ENCODE measurements at regions not wholly inside any gene's neighbourhood (a gene's known extent, or its start where the extent isn't known, plus 50 kb on each side); places are given as distances from the start of the nearest gene placed in this dataset.
"Not testable (repeated sequence)": the region's sequence is repeated elsewhere in the genome, so short reads cannot be mapped to it uniquely, and the experiment has no call there.

DNA sequence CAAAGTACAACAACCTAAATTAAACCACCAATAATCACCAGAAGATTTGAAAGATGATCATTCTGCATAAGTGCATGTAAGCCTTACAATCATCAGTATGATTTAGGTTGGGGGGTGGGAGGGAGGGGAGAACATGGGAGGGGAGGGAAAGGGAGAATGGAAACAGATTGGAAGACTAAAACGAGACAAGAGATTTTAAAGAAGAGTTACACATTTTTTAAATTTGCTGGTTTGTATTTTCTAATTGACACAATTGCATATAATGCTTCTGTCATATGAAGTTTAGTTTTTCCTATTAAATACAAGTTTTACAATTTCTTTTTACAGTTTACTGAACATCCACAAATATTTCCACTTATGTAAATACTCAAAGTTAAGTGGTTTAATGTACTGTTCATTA lies 2118.9 kb downstream of the PCDH9 start:
- H3K27ac Mint-ChIP-seq, result no peak overlapping the region
- no peaks in the 10 kb centered on the region for H3K27me3 Mint-ChIP-seq
- H3K4me3 Mint-ChIP-seq, result no peak overlapping the region
- no peaks in the 10 kb centered on the region for H3K4me1 Mint-ChIP-seq
- peaks cover 35% of the 10 kb centered on the region for H3K9me3 Mint-ChIP-seq
- no peak for DNase-seq
- no peak for ATAC-seq
- no peaks in the 10 kb centered on the region for H3K36me3 Mint-ChIP-seq (ENCODE audit: low read depth)

DNA sequence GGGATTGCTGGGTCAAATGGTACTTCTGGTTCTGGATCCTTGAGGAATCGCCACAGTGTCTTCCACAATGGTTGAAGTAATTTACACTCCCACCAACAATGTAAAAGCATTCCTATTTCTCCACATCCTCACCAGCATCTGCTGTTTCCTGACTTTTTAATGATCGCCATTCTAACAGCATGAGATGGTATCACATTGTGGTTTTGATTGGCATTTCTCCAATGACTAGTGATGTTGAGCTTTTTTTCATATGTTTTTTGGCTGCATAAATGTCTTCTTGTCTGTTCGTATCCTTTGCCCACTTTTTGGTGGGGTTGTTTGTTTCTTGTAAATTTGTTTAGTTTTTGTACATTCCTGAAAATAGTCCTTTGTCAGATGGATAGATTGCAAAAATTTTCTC lies 2125.7 kb downstream of the PCDH9 start:
- not testable (repeated sequence) for DNase-seq; H3K27me3 Mint-ChIP-seq; H3K4me3 Mint-ChIP-seq; ATAC-seq; H3K4me1 Mint-ChIP-seq; H3K36me3 Mint-ChIP-seq (ENCODE audit: low read depth); H3K27ac Mint-ChIP-seq
- peaks cover 31% of the 10 kb centered on the region for H3K9me3 Mint-ChIP-seq

DNA sequence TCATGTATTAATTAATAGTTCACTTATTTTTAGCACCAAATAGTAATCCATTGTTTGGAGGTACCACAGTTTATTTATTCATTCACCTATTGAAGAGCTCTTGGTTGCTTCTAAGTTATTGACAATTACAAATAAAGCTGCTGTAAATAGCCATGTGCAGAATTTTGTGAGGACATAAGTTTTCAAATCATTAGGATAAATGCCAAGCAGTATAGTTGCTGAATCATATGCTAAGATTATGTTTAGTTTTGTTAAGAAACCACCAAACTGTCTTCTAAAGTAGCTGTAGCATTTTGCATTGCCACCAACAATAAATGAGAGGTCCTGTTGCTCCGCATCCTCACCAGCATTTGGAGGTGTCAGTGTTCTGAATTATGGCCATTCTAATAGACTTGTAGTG lies 2126.8 kb downstream of the PCDH9 start:
- no peak overlapping the region for H3K4me3 Mint-ChIP-seq
- no peaks in the 10 kb centered on the region for H3K36me3 Mint-ChIP-seq (ENCODE audit: low read depth)
- ATAC-seq (no peak), DNase-seq (no peak)
- H3K4me1 Mint-ChIP-seq, result no peaks in the 10 kb centered on the region
- no peaks in the 10 kb centered on the region for H3K27me3 Mint-ChIP-seq
- peaks cover 29% of the 10 kb centered on the region for H3K9me3 Mint-ChIP-seq
- no peak overlapping the region for H3K27ac Mint-ChIP-seq

DNA sequence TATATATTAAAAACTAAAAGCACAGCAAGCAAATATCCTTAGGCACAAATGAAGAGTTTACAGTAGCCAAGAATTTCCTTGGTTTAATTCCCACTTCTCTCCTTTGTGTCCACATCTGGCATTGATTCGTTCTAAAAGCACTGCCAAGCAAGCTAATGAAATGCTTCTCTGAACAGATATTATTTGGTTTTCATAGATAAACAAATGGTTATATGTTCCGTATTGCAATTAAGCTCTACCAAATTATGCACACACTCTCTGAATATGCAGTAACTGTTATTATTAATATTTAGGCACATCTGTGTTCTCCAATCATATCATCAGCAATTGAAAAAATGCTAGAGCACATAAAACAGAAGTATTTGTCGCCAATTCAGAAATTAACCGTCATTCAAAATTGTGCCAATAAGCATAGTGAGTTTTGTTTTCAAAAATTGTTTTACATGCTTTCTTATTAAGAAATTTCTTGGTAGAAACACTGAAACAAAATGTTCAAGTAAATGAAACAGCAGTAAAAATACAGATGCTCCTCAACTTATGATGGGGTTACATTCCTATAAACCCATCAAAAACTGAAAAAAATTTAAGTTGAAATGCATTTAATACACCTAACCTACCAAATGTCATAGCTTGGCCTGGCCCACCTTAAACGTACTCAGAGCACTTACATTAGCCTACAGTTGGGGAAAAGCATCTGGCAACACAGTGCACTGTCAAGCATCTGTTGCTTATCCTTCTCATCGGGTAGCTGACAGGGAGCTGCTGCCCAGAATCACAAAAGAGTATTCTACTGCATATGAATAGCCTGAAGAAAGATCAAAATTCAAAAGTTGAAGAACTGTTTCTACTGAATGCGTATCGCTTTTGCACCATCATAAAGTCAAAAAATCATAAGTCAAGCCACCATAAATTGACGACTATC lies 2134.7 kb downstream of the PCDH9 start:
- H3K36me3 Mint-ChIP-seq (ENCODE audit: low read depth), result no peaks in the 10 kb centered on the region
- no peak overlapping the region for H3K4me3 Mint-ChIP-seq
- DNase-seq (no peak), ATAC-seq (no peak)
- H3K9me3 Mint-ChIP-seq, result peaks cover 10% of the 10 kb centered on the region
- H3K27me3 Mint-ChIP-seq, result no peaks in the 10 kb centered on the region
- no peaks in the 10 kb centered on the region for H3K4me1 Mint-ChIP-seq
- H3K27ac Mint-ChIP-seq, result no peak overlapping the region

DNA sequence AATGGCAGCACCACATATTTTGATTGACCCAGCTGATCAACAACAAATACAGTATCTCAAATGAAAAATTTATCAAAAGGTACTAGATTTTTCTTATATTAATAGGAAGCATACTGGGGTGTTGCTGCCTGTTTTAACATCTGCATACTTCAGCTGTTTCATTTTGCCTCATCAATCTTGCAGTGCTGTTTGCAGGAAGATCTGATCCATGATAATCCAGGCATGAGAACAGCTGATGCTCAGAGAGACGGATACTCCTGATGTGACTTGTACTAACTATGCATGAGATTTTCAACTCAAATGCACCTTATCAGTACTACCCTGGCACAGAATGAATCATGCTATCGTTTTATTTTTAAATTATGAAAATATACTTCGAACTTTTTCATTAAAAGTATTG lies 2136.8 kb downstream of the PCDH9 start:
- no peak for ATAC-seq
- Mint-ChIP-seq H3K9me3 (peaks cover 13% of the 10 kb centered on the region), H3K27ac (no peak overlapping the region)

DNA sequence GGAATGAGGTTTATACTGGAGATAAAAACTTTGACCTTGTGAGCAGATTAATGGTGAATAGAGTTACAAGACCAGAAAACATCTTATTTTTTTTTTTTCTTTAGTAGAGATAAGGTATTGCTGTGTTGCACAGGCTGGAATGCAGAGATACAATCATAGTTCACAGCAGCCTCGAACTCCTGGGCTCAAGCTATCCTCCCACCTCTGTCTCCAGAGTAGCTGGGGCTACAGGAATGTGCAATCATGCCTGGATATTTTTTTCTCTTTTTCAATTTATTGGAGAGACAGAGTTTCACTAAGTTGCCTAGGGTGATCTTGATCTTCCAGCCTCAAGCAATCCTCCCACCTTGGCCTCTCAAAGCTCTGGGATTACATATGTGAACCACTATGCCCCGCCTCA lies 2139.1 kb downstream of the PCDH9 start:
- Mint-ChIP-seq H3K36me3 (ENCODE audit: low read depth) (no peaks in the 10 kb centered on the region), H3K9me3 (peaks cover 3% of the 10 kb centered on the region), H3K4me3 (no peak overlapping the region), H3K4me1 (no peaks in the 10 kb centered on the region), H3K27me3 (no peaks in the 10 kb centered on the region), H3K27ac (no peak overlapping the region)
- no peak for DNase-seq
- no peak for ATAC-seq

More for the DNA sequence above, 2136.8 kb downstream of the PCDH9 start:
- H3K27me3 Mint-ChIP-seq, result no peaks in the 10 kb centered on the region
- no peak for DNase-seq
- H3K36me3 Mint-ChIP-seq (ENCODE audit: low read depth), result no peaks in the 10 kb centered on the region
- H3K4me1 Mint-ChIP-seq, result no peaks in the 10 kb centered on the region
- H3K4me3 Mint-ChIP-seq, result no peak overlapping the region

DNA sequence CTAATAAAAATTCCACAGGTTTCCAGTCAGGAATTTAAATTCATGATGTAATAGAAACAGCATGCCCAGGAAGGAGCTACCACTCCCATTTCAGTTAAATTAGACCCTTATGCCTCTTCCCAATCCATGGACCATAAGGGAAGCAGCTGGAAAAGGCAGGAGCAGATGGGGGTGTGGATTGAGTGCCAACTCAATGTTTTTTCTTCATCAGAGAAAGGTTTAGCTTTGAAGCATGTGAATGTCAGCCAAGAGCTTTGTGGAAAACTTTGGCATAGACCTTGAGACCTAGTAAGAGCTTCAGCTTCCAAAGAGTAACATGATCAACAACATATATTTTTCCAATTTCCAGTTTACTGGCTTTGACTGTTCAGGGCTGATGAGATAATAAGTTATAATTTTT lies 2139.9 kb downstream of the PCDH9 start:
- H3K9me3 Mint-ChIP-seq, result peaks cover 3% of the 10 kb centered on the region
- H3K4me1 Mint-ChIP-seq, result no peaks in the 10 kb centered on the region

DNA sequence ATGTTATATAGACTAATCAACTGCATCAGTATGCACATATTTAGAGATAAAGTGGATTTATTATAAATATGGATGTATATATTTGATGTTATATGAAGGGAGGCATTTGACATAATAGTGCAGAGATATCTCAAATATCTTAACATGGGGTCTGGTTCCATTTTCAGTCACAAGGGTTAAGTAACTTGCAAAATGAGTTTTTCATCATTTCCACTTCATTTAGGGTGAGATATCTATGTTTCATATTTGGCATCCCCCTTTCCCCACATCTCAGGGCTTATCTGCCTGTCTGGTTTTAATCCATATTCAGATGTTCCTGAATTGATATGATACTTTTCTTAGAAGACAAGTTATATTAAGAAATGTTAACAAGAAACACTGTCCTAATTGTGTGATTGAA lies 2141.2 kb downstream of the PCDH9 start:
- no peak overlapping the region for H3K27ac Mint-ChIP-seq
- no peaks in the 10 kb centered on the region for H3K4me1 Mint-ChIP-seq
- peaks cover 7% of the 10 kb centered on the region for H3K9me3 Mint-ChIP-seq
- DNase-seq (no peak), ATAC-seq (no peak)
- H3K4me3 Mint-ChIP-seq, result no peak overlapping the region
- no peaks in the 10 kb centered on the region for H3K36me3 Mint-ChIP-seq (ENCODE audit: low read depth)
- no peaks in the 10 kb centered on the region for H3K27me3 Mint-ChIP-seq

More for the DNA sequence above, 2139.9 kb downstream of the PCDH9 start:
- Mint-ChIP-seq H3K27me3 (no peaks in the 10 kb centered on the region), H3K27ac (no peak overlapping the region), H3K36me3 (ENCODE audit: low read depth) (no peaks in the 10 kb centered on the region), H3K4me3 (no peak overlapping the region)
- DNase-seq, result no peak
- no peak for ATAC-seq

DNA sequence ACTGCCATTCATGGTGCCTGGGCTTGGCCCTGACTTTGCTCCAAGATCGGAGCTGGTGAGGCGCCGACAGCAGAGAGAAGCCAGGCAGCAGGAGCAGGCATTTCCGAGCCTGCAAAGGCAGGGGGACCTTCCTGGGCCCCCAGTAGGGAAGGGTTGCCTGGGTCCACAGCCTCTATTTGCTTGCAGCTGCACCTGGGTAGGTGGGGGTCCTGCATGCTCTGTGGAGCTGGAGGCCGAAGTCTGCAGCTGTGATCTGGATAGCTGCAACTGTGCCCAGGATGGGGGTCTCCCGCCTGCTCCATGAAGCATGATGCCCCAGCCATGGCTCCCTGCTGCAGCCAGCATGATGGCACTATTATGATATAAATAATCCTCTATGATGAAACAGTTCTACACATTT lies 2144.2 kb downstream of the PCDH9 start:
- Mint-ChIP-seq H3K27ac (no peak overlapping the region), H3K27me3 (no peaks in the 10 kb centered on the region), H3K4me3 (no peak overlapping the region), H3K36me3 (ENCODE audit: low read depth) (no peaks in the 10 kb centered on the region), H3K9me3 (peaks cover 7% of the 10 kb centered on the region), H3K4me1 (no peaks in the 10 kb centered on the region)
- DNase-seq (no peak), ATAC-seq (no peak)

DNA sequence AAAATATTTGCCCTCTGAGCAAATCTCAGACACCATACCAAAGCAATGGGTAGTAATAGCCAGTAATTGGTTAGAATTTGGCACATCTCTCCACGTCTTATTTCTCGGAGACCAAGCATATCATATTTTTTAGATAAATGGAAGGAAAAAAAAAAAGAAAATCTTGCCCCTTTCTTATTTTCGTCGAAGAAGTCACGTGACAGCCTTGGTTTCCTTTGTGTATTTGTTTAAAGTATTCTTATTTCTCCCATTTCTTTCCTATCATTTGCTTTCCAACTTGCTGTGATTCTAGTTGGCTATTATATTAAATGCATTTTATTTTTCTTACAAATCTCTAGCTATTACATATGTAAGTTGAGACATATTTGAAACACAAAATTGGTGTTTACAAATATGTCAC lies 2155.9 kb downstream of the PCDH9 start:
- Mint-ChIP-seq H3K27ac (no peak overlapping the region), H3K4me1 (no peaks in the 10 kb centered on the region), H3K36me3 (ENCODE audit: low read depth) (no peaks in the 10 kb centered on the region), H3K4me3 (no peak overlapping the region), H3K27me3 (no peaks in the 10 kb centered on the region), H3K9me3 (peaks cover 8% of the 10 kb centered on the region)
- no peak for ATAC-seq
- no peak for DNase-seq

DNA sequence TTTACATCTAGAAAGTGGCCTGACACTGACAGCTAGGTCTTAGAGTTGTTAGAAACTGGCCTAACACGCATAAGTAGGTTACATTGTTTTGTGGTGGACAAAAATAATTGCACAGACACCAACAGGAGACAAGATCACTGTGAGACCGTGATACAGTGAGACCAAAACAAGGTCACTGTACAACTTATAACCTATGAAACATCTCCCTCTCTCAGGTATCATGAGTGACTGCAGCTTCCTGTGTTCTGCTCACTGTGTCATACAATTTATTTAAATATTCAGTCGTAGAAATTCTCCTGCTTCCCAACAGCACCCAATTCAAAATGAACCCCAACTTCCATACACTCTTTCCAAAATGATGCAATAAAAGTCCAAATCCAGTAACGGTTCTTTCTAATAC lies 2165.2 kb downstream of the PCDH9 start:
- no peak for DNase-seq
- no peak overlapping the region for H3K27ac Mint-ChIP-seq
- H3K4me3 Mint-ChIP-seq, result no peak overlapping the region
- ATAC-seq, result no peak
- H3K27me3 Mint-ChIP-seq, result no peaks in the 10 kb centered on the region
- peaks cover 7% of the 10 kb centered on the region for H3K9me3 Mint-ChIP-seq
- H3K4me1 Mint-ChIP-seq, result no peaks in the 10 kb centered on the region
- no peaks in the 10 kb centered on the region for H3K36me3 Mint-ChIP-seq (ENCODE audit: low read depth)

DNA sequence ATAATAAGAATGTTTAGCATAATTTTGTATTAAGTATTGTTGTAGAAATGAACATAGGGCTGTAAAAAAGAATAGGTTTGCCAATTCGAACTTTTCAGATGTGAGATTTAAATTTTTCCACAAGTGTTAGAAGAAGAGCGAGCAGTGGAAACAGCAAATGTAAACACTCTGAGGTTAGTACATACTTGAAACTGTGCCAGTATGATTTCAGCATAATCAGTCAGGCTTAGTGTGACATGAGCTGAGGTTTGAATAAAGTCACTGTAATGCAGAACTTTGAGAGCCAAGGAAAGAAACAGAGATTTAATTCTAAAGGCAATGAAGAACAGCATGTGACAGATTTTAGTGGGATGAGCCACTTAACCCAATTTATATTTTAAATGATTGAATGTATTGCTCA lies 2166.4 kb downstream of the PCDH9 start:
- Mint-ChIP-seq H3K4me3 (no peak overlapping the region), H3K4me1 (no peaks in the 10 kb centered on the region)

DNA sequence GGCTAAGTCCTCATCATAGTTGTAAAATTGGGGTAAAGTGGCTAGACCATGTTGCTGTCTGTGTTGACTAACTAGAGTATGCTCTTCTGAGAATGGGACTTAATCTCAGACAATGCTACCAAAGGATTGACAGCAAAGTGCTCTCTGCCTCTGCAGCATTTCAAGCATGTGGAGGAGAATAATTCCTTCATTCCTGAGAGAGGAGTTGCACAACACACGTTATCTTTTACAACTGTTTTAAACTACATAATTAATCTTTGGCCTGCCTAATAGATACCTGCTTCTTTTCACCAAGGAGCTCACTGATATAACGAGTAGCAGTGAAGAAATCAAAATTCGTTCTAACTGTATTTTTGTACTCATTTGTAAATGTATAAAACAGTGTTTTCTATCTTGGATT lies 2172.2 kb downstream of the PCDH9 start:
- H3K36me3 Mint-ChIP-seq (ENCODE audit: low read depth), result no peaks in the 10 kb centered on the region
- H3K27ac Mint-ChIP-seq, result no peak overlapping the region
- H3K4me3 Mint-ChIP-seq, result no peak overlapping the region
- H3K4me1 Mint-ChIP-seq, result no peaks in the 10 kb centered on the region
- no peak for ATAC-seq
- peaks cover 5% of the 10 kb centered on the region for H3K9me3 Mint-ChIP-seq
- no peak for DNase-seq
- H3K27me3 Mint-ChIP-seq, result no peaks in the 10 kb centered on the region

More for the DNA sequence above, 2166.4 kb downstream of the PCDH9 start:
- DNase-seq (no peak), ATAC-seq (no peak)
- no peaks in the 10 kb centered on the region for H3K36me3 Mint-ChIP-seq (ENCODE audit: low read depth)
- no peaks in the 10 kb centered on the region for H3K27me3 Mint-ChIP-seq
- H3K9me3 Mint-ChIP-seq, result peaks cover 7% of the 10 kb centered on the region
- no peak overlapping the region for H3K27ac Mint-ChIP-seq

DNA sequence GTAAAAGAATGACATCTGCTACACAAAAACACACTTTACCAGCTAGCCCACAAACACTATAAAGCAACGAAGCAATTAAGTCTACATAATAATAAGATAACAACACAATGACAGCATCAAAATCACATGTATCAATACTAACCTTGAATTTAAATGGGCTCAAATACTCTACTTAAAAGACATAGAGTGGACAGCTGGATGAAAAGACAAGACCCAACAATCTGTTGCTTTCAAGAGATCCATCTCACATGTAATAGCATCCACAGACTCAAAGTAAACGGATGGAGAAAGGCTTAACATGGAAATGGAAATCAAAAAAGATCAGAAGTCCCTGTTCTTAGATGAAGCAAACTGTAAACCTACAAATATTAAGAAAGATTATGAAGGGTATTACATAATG lies 2175.9 kb downstream of the PCDH9 start:
- H3K27me3 Mint-ChIP-seq, result no peaks in the 10 kb centered on the region
- H3K27ac Mint-ChIP-seq, result no peak overlapping the region
- DNase-seq (no peak), ATAC-seq (no peak)
- H3K4me1 Mint-ChIP-seq, result no peaks in the 10 kb centered on the region
- H3K36me3 Mint-ChIP-seq (ENCODE audit: low read depth), result no peaks in the 10 kb centered on the region
- peaks cover 5% of the 10 kb centered on the region for H3K9me3 Mint-ChIP-seq
- H3K4me3 Mint-ChIP-seq, result no peak overlapping the region

DNA sequence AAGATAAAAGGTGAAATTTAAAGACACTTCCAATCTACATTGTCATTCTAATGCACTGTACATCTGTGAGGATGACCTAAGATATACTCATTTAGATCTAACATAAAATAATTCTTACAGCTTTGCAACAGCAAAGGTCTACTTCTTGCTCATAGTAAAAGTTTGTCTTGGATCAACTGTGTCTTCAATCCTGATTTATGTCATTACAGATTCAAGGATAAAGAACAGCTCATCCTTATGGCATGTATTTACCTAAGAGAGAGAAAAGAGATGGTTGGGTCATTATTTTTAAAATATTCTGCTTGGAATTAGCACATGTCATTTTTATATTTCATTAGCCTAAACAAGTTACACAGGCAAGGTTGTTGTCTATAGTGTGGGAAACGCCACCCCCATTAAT lies 2193.1 kb downstream of the PCDH9 start:
- no peaks in the 10 kb centered on the region for H3K27me3 Mint-ChIP-seq
- no peak for ATAC-seq

More for the DNA sequence above, 2193.1 kb downstream of the PCDH9 start:
- no peaks in the 10 kb centered on the region for H3K4me1 Mint-ChIP-seq
- H3K27ac Mint-ChIP-seq, result no peak overlapping the region
- H3K9me3 Mint-ChIP-seq, result peaks cover 15% of the 10 kb centered on the region
- no peak overlapping the region for H3K4me3 Mint-ChIP-seq
- no peak for DNase-seq
- H3K36me3 Mint-ChIP-seq (ENCODE audit: low read depth), result no peaks in the 10 kb centered on the region
